Liver (tissue), 7 donors: ENCODE measurements at regions not wholly inside any gene's neighbourhood (a gene's known extent, or its start where the extent isn't known, plus 50 kb on each side); places are given as distances from the start of the nearest gene placed in this dataset.
"Not testable (repeated sequence)": the region's sequence is repeated elsewhere in the genome, so short reads cannot be mapped to it uniquely, and the experiment has no call there.

ENCODE experiments used
- DNase-seq: peaks from one replicate; pipeline ENCODE4 v3.0.0-alpha.2; 2017; ENCODE audit warnings: low spot score
- H3K27ac ChIP-seq, 2 donors: one replicate each; pipeline ENCODE4 v1.7.0; 2013; ENCODE audit warnings: inconsistent platforms in 2 of 2, low read length in 2 of 2, control low read depth in 1 of 2, low read depth in 1 of 2, mild to moderate bottlenecking in 1 of 2
- H3K27me3 ChIP-seq, 4 donors: one replicate each; pipeline versions ENCODE4 v1.6.1 to v1.7.0; 2013; ENCODE audit warnings: low read length in 3 of 4, inconsistent platforms in 1 of 4, mild to moderate bottlenecking in 1 of 4, moderate library complexity in 1 of 4; ENCODE audit not compliant: control insufficient read depth in 4 of 4, insufficient read depth in 4 of 4
- H3K36me3 ChIP-seq, 4 donors: one replicate each; pipeline versions ENCODE4 v1.6.1 to v1.7.0; 2013; ENCODE audit warnings: low read length in 3 of 4, mild to moderate bottlenecking in 3 of 4, low read depth in 1 of 4, moderate library complexity in 1 of 4; ENCODE audit not compliant: control insufficient read depth in 4 of 4, insufficient read depth in 3 of 4
- H3K4me1 ChIP-seq, 4 donors: one replicate each; pipeline versions ENCODE4 v1.6.1 to v1.7.0; 2013; ENCODE audit warnings: low read length in 3 of 4, mild to moderate bottlenecking in 3 of 4, moderate library complexity in 1 of 4; ENCODE audit not compliant: control insufficient read depth in 4 of 4, insufficient read depth in 4 of 4
- H3K4me3 ChIP-seq, 3 donors: one replicate each; pipeline versions ENCODE4 v1.6.1 to v1.7.0; 2013; ENCODE audit warnings: low read length in 3 of 3, control low read depth in 1 of 3, low read depth in 1 of 3, mild to moderate bottlenecking in 1 of 3
- H3K9ac ChIP-seq, 2 donors: one replicate each; pipeline ENCODE4 v1.7.0; 2013; ENCODE audit warnings: low read length in 2 of 2, mild to moderate bottlenecking in 2 of 2, moderate library complexity in 2 of 2, control low read depth in 1 of 2, low read depth in 1 of 2
- H3K9me3 ChIP-seq, 4 donors: one replicate each; pipeline versions ENCODE4 v1.6.1 to v1.7.0; 2013; ENCODE audit warnings: low read length in 3 of 4; ENCODE audit not compliant: control insufficient read depth in 4 of 4
- FOXA1 ChIP-seq: IDR thresholded peaks from 2 replicates; pipeline ENCODE4 v1.6.1; 2016; ENCODE audit warnings: antibody characterized with exemption
- FOXA2 ChIP-seq: IDR thresholded peaks from 2 replicates; pipeline ENCODE4 v1.6.1; 2016; ENCODE audit warnings: antibody characterized with exemption
- GABPA ChIP-seq, 2 donors: IDR thresholded peaks in 1 of 2; conservative IDR thresholded peaks in 1 of 2; 2 replicates each; pipeline ENCODE4 v1.6.1; 2016; ENCODE audit warnings: antibody characterized with exemption in 2 of 2, mild to moderate bottlenecking in 1 of 2, moderate library complexity in 1 of 2
- HNF4A ChIP-seq, 2 donors: conservative IDR thresholded peaks; 2 replicates each; pipeline ENCODE4 v1.6.1; 2016; ENCODE audit warnings: antibody characterized with exemption in 2 of 2, mild to moderate bottlenecking in 2 of 2
- HNF4G ChIP-seq: IDR thresholded peaks from 2 replicates; pipeline ENCODE4 v1.6.1; 2016; ENCODE audit warnings: antibody characterized with exemption
- JUND ChIP-seq, 2 donors: IDR thresholded peaks; 2 replicates each; pipeline ENCODE4 v1.6.1; 2016; ENCODE audit warnings: antibody characterized with exemption in 2 of 2
- RXRA ChIP-seq, 2 donors: IDR thresholded peaks; 2 replicates each; pipeline ENCODE4 v1.6.1; 2017 to 2018; ENCODE audit warnings: antibody characterized with exemption in 2 of 2, mild to moderate bottlenecking in 1 of 2
- TAF1 ChIP-seq: conservative IDR thresholded peaks from 2 replicates; pipeline ENCODE4 v1.6.1; 2016; ENCODE audit warnings: antibody characterized with exemption, mild to moderate bottlenecking
- WGBS: extraction: QIAGEN DNeasy Blood & Tissue Kit; methylation state at CpG from one replicate; pipeline ENCODE4 v1.1.7; 2013; 5-methylcytosine and 5-hydroxymethylcytosine counted together
- TF ChIP-seq, protein P1 (sequence below): IDR thresholded peaks from 2 replicates; pipeline ENCODE4 v1.6.1; 2016; ENCODE audit warnings: antibody characterized with exemption
- donor health status: healthy.
- donor health status: healthy.
- donor health status: healthy.
- donor health status: healthy.

DNA sequence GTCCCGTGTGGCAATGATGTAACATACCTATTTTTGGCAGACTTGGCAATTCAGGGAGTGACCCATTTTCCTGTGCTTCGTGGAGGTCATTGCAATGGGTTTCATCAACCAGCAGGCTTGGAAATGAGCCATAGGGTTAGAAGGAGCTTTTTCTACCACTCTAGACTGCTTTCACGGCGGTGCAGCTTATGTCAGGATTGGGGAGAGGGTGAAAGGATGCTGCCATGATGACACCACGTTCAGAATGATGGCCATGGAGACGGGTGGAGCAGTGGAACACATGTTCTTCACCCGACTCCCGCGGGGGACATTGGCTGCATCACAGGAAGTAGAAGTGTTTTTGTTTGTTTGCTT lies 220.2 kb downstream of the EMX2 start:
- H3K9ac ChIP-seq = no peak overlapping the region
- H3K9me3 ChIP-seq = no peaks in the 10 kb centered on the region
- H3K4me1 ChIP-seq = no peaks in the 10 kb centered on the region
- TF ChIP-seq RXRA (IDR thresholded peaks at IDR 0.05) (peak; percentile 26 to 28), HNF4G (no peak), HNF4A (conservative IDR thresholded peaks at IDR 0.05) (no peak), JUND (IDR thresholded peaks at IDR 0.05) (peak in 1 of 2 donors; percentile 63)
- TF ChIP-seq, protein P1, sequence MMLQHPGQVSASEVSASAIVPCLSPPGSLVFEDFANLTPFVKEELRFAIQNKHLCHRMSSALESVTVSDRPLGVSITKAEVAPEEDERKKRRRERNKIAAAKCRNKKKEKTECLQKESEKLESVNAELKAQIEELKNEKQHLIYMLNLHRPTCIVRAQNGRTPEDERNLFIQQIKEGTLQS = peak; percentile 68
- H3K27ac ChIP-seq = no peak overlapping the region
- no peak overlapping the region for H3K4me3 ChIP-seq
- no peaks in the 10 kb centered on the region for H3K36me3 ChIP-seq
- WGBS = 48% methylated on average over 9 of the region's 9 CpGs
- peaks cover 0 to 18% (median under 1%) of the 10 kb centered on the region in 4 donors for H3K27me3 ChIP-seq
- DNase-seq = no peak

DNA sequence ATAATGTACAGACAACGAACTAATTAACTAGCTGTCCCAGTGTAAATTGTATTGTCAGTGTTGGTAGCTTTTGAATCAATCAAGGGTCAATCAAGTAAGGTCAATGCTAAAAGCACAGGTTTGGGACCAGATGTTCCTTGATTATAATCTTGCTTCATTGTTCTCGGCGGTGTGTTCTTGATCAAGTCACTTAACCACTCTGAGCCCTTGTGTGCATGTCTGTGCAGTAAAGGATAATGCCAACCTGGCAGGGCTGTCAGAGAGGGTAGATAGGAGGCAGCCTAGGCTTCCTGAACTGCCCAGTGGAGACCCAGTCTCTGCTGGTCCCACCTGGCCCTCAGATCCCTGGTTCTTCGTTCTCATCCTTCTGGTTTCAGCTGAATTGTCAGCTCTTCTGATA lies 221.0 kb downstream of the EMX2 start:
- Histone ChIP-seq H3K4me3 (no peak overlapping the region), H3K9me3 (no peaks in the 10 kb centered on the region), H3K4me1 (no peaks in the 10 kb centered on the region), H3K27me3 (peaks cover 0 to 18% (median under 1%) of the 10 kb centered on the region in 4 donors), H3K36me3 (no peaks in the 10 kb centered on the region), H3K9ac (no peak overlapping the region), H3K27ac (no peak overlapping the region)
- no peak for DNase-seq
- 79% methylated on average over 4 of the region's 4 CpGs for WGBS
- no peak for TF ChIP-seq HNF4G

DNA sequence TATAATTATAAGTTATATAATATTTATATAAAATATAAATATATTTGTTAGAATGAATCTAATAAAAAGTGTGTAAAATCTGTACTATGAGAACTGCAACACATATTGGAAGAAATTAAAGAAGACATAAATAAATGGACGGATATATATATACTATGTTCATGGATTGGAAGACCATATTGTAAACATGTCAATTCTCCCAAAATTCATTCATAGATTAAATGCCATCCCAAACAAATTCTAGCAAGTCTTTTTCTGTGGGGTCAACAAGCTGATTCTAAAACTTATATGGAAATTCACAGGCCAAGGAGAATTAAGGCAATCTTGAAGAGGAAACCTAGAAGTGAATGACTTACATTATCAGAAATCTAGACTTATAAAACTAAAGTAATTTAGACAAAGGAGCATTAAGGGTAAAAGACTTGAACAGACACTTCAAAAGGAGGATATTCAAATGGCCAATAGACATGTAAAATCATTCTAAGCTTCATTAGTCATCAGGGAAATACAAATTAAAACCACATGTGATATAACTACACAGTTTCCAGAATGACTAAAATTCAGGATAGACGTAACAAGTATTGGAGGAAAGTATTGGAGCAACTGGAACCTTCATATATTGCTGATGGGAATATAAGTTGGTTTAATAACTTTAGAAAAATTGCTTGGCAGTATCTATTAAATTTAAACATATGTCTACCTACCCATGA lies 225.9 kb downstream of the EMX2 start:
- Histone ChIP-seq H3K4me3 (no peak overlapping the region), H3K27ac (no peak overlapping the region), H3K9ac (no peak overlapping the region), H3K27me3 (peaks cover 0 to 4% (median 1%) of the 10 kb centered on the region in 4 donors), H3K9me3 (no peaks in the 10 kb centered on the region), H3K36me3 (no peaks in the 10 kb centered on the region), H3K4me1 (no peaks in the 10 kb centered on the region)
- no peak for TF ChIP-seq HNF4G
- no peak for TF ChIP-seq TAF1
- TF ChIP-seq GABPA (IDR thresholded peaks at IDR 0.05 in 1 of 2, conservative IDR thresholded peaks at IDR 0.05 in 1 of 2) = no peak
- no peak for TF ChIP-seq HNF4A (conservative IDR thresholded peaks at IDR 0.05)
- TF ChIP-seq FOXA2 = no peak
- TF ChIP-seq, protein P1 = no peak
- WGBS = 77% methylated on average over 2 of the region's 2 CpGs
- DNase-seq = no peak

DNA sequence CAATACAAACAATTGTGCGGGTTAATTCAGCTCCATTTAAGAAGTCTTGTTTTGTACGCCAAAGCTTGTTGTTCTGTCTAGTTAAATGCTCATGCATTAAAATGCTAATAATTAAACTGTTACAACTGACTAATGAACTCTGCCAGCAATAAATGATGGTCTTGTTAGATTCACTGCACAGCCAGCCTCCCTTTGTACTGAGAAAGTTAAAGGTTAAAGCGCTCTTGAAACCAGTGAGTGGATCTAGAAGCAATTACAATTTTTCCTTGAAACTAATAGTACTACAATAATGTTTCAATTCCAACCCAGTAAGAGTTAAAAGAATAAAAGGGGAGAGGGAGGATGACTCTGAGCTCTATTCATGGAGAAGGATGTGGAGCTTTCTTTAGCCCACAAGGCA lies 233.0 kb downstream of the EMX2 start:
- Histone ChIP-seq H3K4me1 (no peaks in the 10 kb centered on the region), H3K9ac (no peak overlapping the region), H3K27me3 (peaks cover 0 to 5% (median 2%) of the 10 kb centered on the region in 4 donors), H3K4me3 (no peak overlapping the region), H3K9me3 (no peaks in the 10 kb centered on the region), H3K27ac (no peak overlapping the region), H3K36me3 (no peaks in the 10 kb centered on the region)
- 88% methylated on average over 3 of the region's 3 CpGs for WGBS
- DNase-seq = no peak
- TF ChIP-seq HNF4G (no peak), FOXA1 (no peak)

DNA sequence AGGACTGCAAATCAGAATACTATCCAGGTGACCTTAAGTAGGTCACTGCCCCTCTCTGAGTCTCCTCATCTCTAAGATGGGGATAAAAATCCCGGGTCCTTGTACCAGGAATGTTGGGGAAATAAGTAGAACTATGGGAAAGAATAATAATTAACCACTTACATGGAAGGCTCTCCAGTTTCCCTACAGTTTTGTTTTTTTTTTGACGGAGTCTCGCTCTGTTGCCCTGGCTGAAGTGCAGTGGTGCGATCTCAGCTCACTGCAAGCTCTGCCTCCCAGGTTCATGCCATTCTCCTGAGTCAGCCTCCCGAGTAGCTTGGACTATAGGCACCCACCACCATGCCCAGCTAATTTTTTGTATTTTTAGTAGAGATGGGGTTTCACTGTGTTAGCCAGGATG lies 234.7 kb downstream of the EMX2 start:
- not testable (repeated sequence) for H3K27ac ChIP-seq, H3K4me3 ChIP-seq, H3K9me3 ChIP-seq, DNase-seq, H3K4me1 ChIP-seq, H3K27me3 ChIP-seq, H3K9ac ChIP-seq, H3K36me3 ChIP-seq
- WGBS = 78% methylated on average over 5 of the region's 5 CpGs
